Sigmoid colon (tissue), 4 donors: ENCODE measurements at regions not wholly inside any gene's neighbourhood (a gene's known extent, or its start where the extent isn't known, plus 50 kb on each side); places are given as distances from the start of the nearest gene placed in this dataset.

Experiments used
- CTCF ChIP-seq, 4 experiments: fragments of 450-650 bp in 3 of 4; fragments of 200-600 bp in 1 of 4; IDR thresholded peaks; one replicate each; pipeline ENCODE4 v1.5.1; 2016 to 2019; ENCODE audit warnings: antibody characterized with exemption in 4 of 4, mild to moderate bottlenecking in 3 of 4, moderate library complexity in 2 of 4
- EP300 ChIP-seq, 4 donors: sonication (generic); formaldehyde crosslinking; IDR thresholded peaks; one replicate each; pipeline ENCODE4 v1.6.1; 2017; ENCODE audit warnings: antibody characterized with exemption in 4 of 4
- POLR2A ChIP-seq, 2 donors: fragments of 450-650 bp; IDR thresholded peaks; one replicate each; pipeline ENCODE4 v1.6.1; 2016; ENCODE audit warnings: antibody characterized with exemption in 2 of 2, mild to moderate bottlenecking in 2 of 2, moderate library complexity in 2 of 2
- POLR2AphosphoS5 ChIP-seq, 4 donors: sonication (generic); formaldehyde crosslinking; IDR thresholded peaks; one replicate each; pipeline ENCODE4 v1.6.1; 2017; ENCODE audit warnings: antibody characterized with exemption in 4 of 4

GRCh38 chr10:88086187-88086960 lies 222.9 kb downstream of the PTEN start:
- TF ChIP-seq POLR2A (IDR thresholded peaks at IDR 0.05) (no peak), CTCF (IDR thresholded peaks at IDR 0.05) (no peak), POLR2AphosphoS5 (IDR thresholded peaks at IDR 0.05) (no peak), EP300 (IDR thresholded peaks at IDR 0.05) (no peak)
